H1 (cell line): ENCODE measurements at regions not wholly inside any gene's neighbourhood (a gene's known extent, or its start where the extent isn't known, plus 50 kb on each side); places are given as distances from the start of the nearest gene placed in this dataset.

Source experiments
- BACH1 ChIP-seq: IDR thresholded peaks from 2 replicates; pipeline ENCODE4 v1.6.1; 2012; ENCODE audit warnings: low read length, improper control_type of control experiment
- CBX5 ChIP-seq: fragments of 300-800, 300-1000 bp; sonication (generic); IDR thresholded peaks from 2 replicates; pipeline ENCODE4 v1.7.1; 2016; ENCODE audit warnings: antibody characterized with exemption, low read length, low read depth
- CHD1 ChIP-seq: IDR thresholded peaks from 2 replicates; pipeline ENCODE4 v1.6.1; 2012; ENCODE audit warnings: low read depth, low read length, improper control_type of control experiment
- CHD7 ChIP-seq: fragments of 300-600 bp; sonication (generic); IDR thresholded peaks from 2 replicates; pipeline ENCODE4 v1.7.1; 2012; ENCODE audit warnings: low read length, moderate library complexity, mild to moderate bottlenecking, inconsistent platforms; ENCODE audit not compliant: insufficient replicate concordance
- FOSL1 ChIP-seq: IDR thresholded peaks from 2 replicates; pipeline ENCODE4 v1.6.1; 2011; ENCODE audit warnings: mild to moderate bottlenecking, low read depth, low read length, moderate library complexity; ENCODE audit not compliant: insufficient read depth
- KDM5A ChIP-seq: fragments of 200-600 bp; IDR thresholded peaks from 2 replicates; pipeline ENCODE4 v1.7.1; 2012; ENCODE audit warnings: mild to moderate bottlenecking, low read length, inconsistent platforms, mixed read lengths
- RAD21 ChIP-seq, 2 experiments: IDR thresholded peaks in 1 of 2; conservative IDR thresholded peaks in 1 of 2; 2 replicates each; pipeline ENCODE4 v1.6.1; 2011; ENCODE audit warnings: low read depth in 2 of 2, low read length in 2 of 2, improper control_type of control experiment in 1 of 2, inconsistent platforms in 1 of 2, mild to moderate bottlenecking in 1 of 2, moderate library complexity in 1 of 2
- SIN3A ChIP-seq, 2 experiments: IDR thresholded peaks in 1 of 2; conservative IDR thresholded peaks in 1 of 2; 2 replicates each; pipeline ENCODE4 v1.6.1; 2011 to 2012; ENCODE audit warnings: low read length in 2 of 2, improper control_type of control experiment in 1 of 2, low read depth in 1 of 2, mild to moderate bottlenecking in 1 of 2

GRCh38 chr2:19043893-19044292 is 314.5 kb downstream of the OSR1 start (continued):
- TF ChIP-seq CHD7 (no peak), CHD1 (no peak), SIN3A (conservative IDR thresholded peaks at IDR 0.05 in 1 of 2, IDR thresholded peaks at IDR 0.05 in 1 of 2; ENCODE audit: low read depth in 1 of 2, low read length in 2 of 2) (no peak), RAD21 (IDR thresholded peaks at IDR 0.05 in 1 of 2, conservative IDR thresholded peaks at IDR 0.05 in 1 of 2; ENCODE audit: low read depth in 2 of 2, low read length in 2 of 2) (no peak), KDM5A (no peak), CBX5 (no peak), FOSL1 (no peak), BACH1 (no peak)
- TF ChIP-seq, all 59 proteins: peak for 0
